ENCODE measurements at regions not wholly inside any gene's neighbourhood (a gene's known extent, or its start where the extent isn't known, plus 50 kb on each side); places are given as distances from the start of the nearest gene placed in this dataset.
A peak's percentile ranks its signal among the peaks of the same experiment; 100 is the strongest.

GRCh38 chr11:113554526-113554925 lies 79.3 kb upstream of the DRD2 start:
- no peak for DNase-seq (ENCODE audit: low read depth, low spot score)

- DNase-seq (ENCODE audit: low read depth, low spot score): no peak
Measured at GRCh38 chr11:113553915-113554314, 78.7 kb upstream of the DRD2 start.

- no peak for DNase-seq (ENCODE audit: low read depth, low spot score)
Measured at GRCh38 chr11:113553235-113553634, 78.0 kb upstream of the DRD2 start.

GRCh38 chr11:113552271-113552670 lies 77.1 kb upstream of the DRD2 start:
- no peak for DNase-seq (ENCODE audit: low read depth, low spot score)

GRCh38 chr11:113551645-113552044 lies 76.4 kb upstream of the DRD2 start:
- no peak for DNase-seq (ENCODE audit: low read depth, low spot score)

GRCh38 chr11:113549611-113550578 lies 74.7 kb upstream of the DRD2 start:
- DNase-seq (ENCODE audit: low read depth, low spot score): no peak

GRCh38 chr11:113549061-113549460 lies 73.9 kb upstream of the DRD2 start:
- no peak for DNase-seq (ENCODE audit: low read depth, low spot score)

GRCh38 chr11:113547739-113548138 lies 72.5 kb upstream of the DRD2 start:
- no peak for DNase-seq (ENCODE audit: low read depth, low spot score)

GRCh38 chr11:113546757-113547507 lies 71.7 kb upstream of the DRD2 start:
- DNase-seq (ENCODE audit: low read depth, low spot score): no peak

GRCh38 chr11:113542420-113542819 lies 67.2 kb upstream of the DRD2 start:
- no peak for DNase-seq (ENCODE audit: low read depth, low spot score)

GRCh38 chr11:113540416-113541330 lies 65.5 kb upstream of the DRD2 start:
- DNase-seq (ENCODE audit: low read depth, low spot score): no peak

GRCh38 chr11:113538451-113539412 lies 63.5 kb upstream of the DRD2 start:
- no peak for DNase-seq (ENCODE audit: low read depth, low spot score)

GRCh38 chr11:113534625-113535024 lies 59.4 kb upstream of the DRD2 start:
- DNase-seq (ENCODE audit: low read depth, low spot score): no peak

- no peak for DNase-seq (ENCODE audit: low read depth, low spot score)
Measured at GRCh38 chr11:113533425-113533698, 58.2 kb upstream of the DRD2 start.

GRCh38 chr11:113532697-113533424 lies 57.7 kb upstream of the DRD2 start:
- peak; percentile 23 for DNase-seq (ENCODE audit: low read depth, low spot score)

- DNase-seq (ENCODE audit: low read depth, low spot score): no peak
Measured at GRCh38 chr11:113531575-113532451, 56.6 kb upstream of the DRD2 start.

- DNase-seq (ENCODE audit: low read depth, low spot score): no peak
Measured at GRCh38 chr11:113531083-113531482, 55.9 kb upstream of the DRD2 start.

GRCh38 chr11:113529606-113530005 lies 54.4 kb upstream of the DRD2 start:
- no peak for DNase-seq (ENCODE audit: low read depth, low spot score)

GRCh38 chr11:113528982-113529381 lies 53.8 kb upstream of the DRD2 start:
- DNase-seq (ENCODE audit: low read depth, low spot score): no peak
